HCT116 (cell line): ENCODE measurements at regions not wholly inside any gene's neighbourhood (a gene's known extent, or its start where the extent isn't known, plus 50 kb on each side); places are given as distances from the start of the nearest gene placed in this dataset.

ENCODE experiments used
- ATAC-seq: fragments of 200-7000 bp; cut with Tn5 transposase; 2 replicates; pipeline ENCODE4 v1.9.1; 2020; ENCODE audit warnings: mild to moderate bottlenecking, moderate library complexity
- BruUV-seq: library from RNA; stranded (reverse); fragments of 400-500 nt; replicated peaks from 2 replicates; lab custom pipeline; 2021; lab: Mats Ljungman, UMichigan
- CTCF ChIA-PET: fragments of 300-600 bp; sonication (Branson Sonifier 250); formaldehyde crosslinking; loops from one replicate; lab custom pipeline; 2021; ENCODE audit warnings: antibody characterized with exemption; lab: Charles Lee
- POLR2A ChIA-PET: fragments of 300-600, 350-600 bp; sonication (Branson Sonifier 250); formaldehyde crosslinking; loops from one replicate; lab custom pipeline; 2021; ENCODE audit warnings: antibody characterized with exemption; lab: Charles Lee
- RAD21 ChIA-PET, 2 experiments: fragments of 300-600 bp; sonication (Branson Sonifier 250); formaldehyde crosslinking; loops; one replicate each; lab custom pipeline; 2023; ENCODE audit warnings: low total read pairs in 2 of 2; ENCODE audit not compliant: uncharacterized antibody in 2 of 2, unreplicated experiment in 2 of 2, low non-redundant PET in 1 of 2; lab: Charles Lee
- DNase-seq: peaks from one replicate; pipeline ENCODE4 v3.0.0-alpha.2; 2010; ENCODE audit warnings: low read depth, low spot score
- H2AFZ ChIP-seq: fragments of 200-600 bp; shearing (Covaris generic), sonication (generic); 2 replicates; pipeline ENCODE4 v1.6.1; 2017; ENCODE audit warnings: low read depth, mixed run types, mixed read lengths, antibody characterized with exemption, low read length; ENCODE audit not compliant: poor library complexity, severe bottlenecking
- H3K27ac ChIP-seq: 2 replicates; pipeline ENCODE4 v1.5.1; 2012; ENCODE audit warnings: low read depth, low read length
- H3K27me3 ChIP-seq: fragments of 200-600 bp; sonication (generic); 2 replicates; pipeline ENCODE4 v1.6.1; 2016; ENCODE audit warnings: mixed run types, low read length, mixed read lengths; ENCODE audit not compliant: insufficient read depth
- H3K36me3 ChIP-seq, 2 experiments: fragments of 200-500 bp in 1 of 2; fragments of 200-600 bp in 1 of 2; sonication (Bioruptor generic) in 1 of 2; sonication (generic) in 1 of 2; 2 replicates each; pipeline versions ENCODE4 v1.5.1 to v1.6.1; 2014 to 2016; ENCODE audit warnings: low read length in 2 of 2, inconsistent platforms in 1 of 2, mixed read lengths in 1 of 2, mixed run types in 1 of 2; ENCODE audit not compliant: insufficient read depth in 2 of 2, control insufficient read depth in 1 of 2
- H3K4me1 ChIP-seq, 2 experiments: fragments of 200-600 bp in 1 of 2; sonication (generic) in 1 of 2; 2 replicates each; pipeline versions ENCODE4 v1.5.1 to v1.6.1; 2012 to 2017; ENCODE audit warnings: low read length in 2 of 2, inconsistent platforms in 1 of 2, mild to moderate bottlenecking in 1 of 2, mixed read lengths in 1 of 2, mixed run types in 1 of 2, moderate library complexity in 1 of 2; ENCODE audit not compliant: insufficient read depth in 2 of 2, control insufficient read depth in 1 of 2
- H3K4me2 ChIP-seq: fragments of 200-600 bp; sonication (generic); 2 replicates; pipeline ENCODE4 v1.6.1; 2017; ENCODE audit warnings: mixed run types, low read length, mixed read lengths
- H3K4me3 ChIP-seq, 2 experiments: fragments of 200-600 bp in 1 of 2; sonication (generic) in 1 of 2; replicated peaks in 1 of 2; 2 replicates each; pipeline ENCODE4 v1.5.1; 2011 to 2016; ENCODE audit warnings: low read length in 2 of 2, control low read depth in 1 of 2, low read depth in 1 of 2, mild to moderate bottlenecking in 1 of 2, mixed read lengths in 1 of 2, mixed run types in 1 of 2
- H3K79me2 ChIP-seq: fragments of 200-600 bp; sonication (generic); 2 replicates; pipeline ENCODE4 v1.6.1; 2017; ENCODE audit warnings: mild to moderate bottlenecking, mixed run types, low read length, moderate library complexity, mixed read lengths; ENCODE audit not compliant: insufficient read depth
- H3K9ac ChIP-seq: fragments of 200-600 bp; sonication (generic); 2 replicates; pipeline ENCODE4 v1.6.1; 2016; ENCODE audit warnings: low read length, mixed read lengths
- H3K9me2 ChIP-seq: fragments of 200-600 bp; sonication (generic), shearing (Covaris generic); 2 replicates; pipeline ENCODE4 v1.6.1; 2017; ENCODE audit warnings: mixed run types, mild to moderate bottlenecking, moderate library complexity; ENCODE audit not compliant: insufficient read depth
- H3K9me3 ChIP-seq, 2 experiments: fragments of 200-500 bp in 1 of 2; fragments of 200-600 bp in 1 of 2; sonication (Bioruptor generic) in 1 of 2; sonication (generic) in 1 of 2; 2 replicates each; pipeline ENCODE4 v1.6.1; 2014 to 2017; ENCODE audit warnings: low read length in 2 of 2, mixed read lengths in 2 of 2, inconsistent platforms in 1 of 2, low read depth in 1 of 2, mild to moderate bottlenecking in 1 of 2, mixed run types in 1 of 2, moderate library complexity in 1 of 2; ENCODE audit not compliant: control insufficient read depth in 1 of 2, insufficient read depth in 1 of 2
- H4K20me1 ChIP-seq: fragments of 200-600 bp; sonication (generic), shearing (Covaris generic); 2 replicates; pipeline ENCODE4 v1.6.1; 2017; ENCODE audit warnings: mixed run types, mild to moderate bottlenecking, moderate library complexity; ENCODE audit not compliant: insufficient read depth
- CBX3 ChIP-seq: IDR thresholded peaks from 2 replicates; pipeline ENCODE4 v1.6.1; 2012; ENCODE audit warnings: low read depth
- CEBPB ChIP-seq: IDR thresholded peaks from 2 replicates; pipeline ENCODE4 v1.6.1; 2012; ENCODE audit warnings: low read depth
- EGR1 ChIP-seq: IDR thresholded peaks from 2 replicates; pipeline ENCODE4 v1.6.1; 2012; ENCODE audit warnings: low read depth
- ELF1 ChIP-seq: IDR thresholded peaks from 2 replicates; pipeline ENCODE4 v1.6.1; 2012; ENCODE audit warnings: low read depth, borderline replicate concordance
- EZH2 ChIP-seq: fragments of 200-600 bp; sonication (generic); IDR thresholded peaks from 2 replicates; pipeline ENCODE4 v1.6.1; 2017; ENCODE audit warnings: antibody characterized with exemption, mixed run types
- EZH2phosphoT487 ChIP-seq: fragments of 200-600 bp; IDR thresholded peaks from 2 replicates; pipeline ENCODE4 v1.6.1; 2018; ENCODE audit warnings: antibody characterized with exemption, borderline replicate concordance
- JUND ChIP-seq: IDR thresholded peaks from 2 replicates; pipeline ENCODE4 v1.6.1; 2012
- MAX ChIP-seq: IDR thresholded peaks from 2 replicates; pipeline ENCODE4 v1.6.1; 2012
- POLR2A ChIP-seq: IDR thresholded peaks from 2 replicates; pipeline ENCODE4 v1.7.0; 2011; ENCODE audit warnings: borderline replicate concordance; ENCODE audit not compliant: insufficient read depth, insufficient read length; ENCODE audit errors: extremely low read depth
- RAD21 ChIP-seq: IDR thresholded peaks from 2 replicates; pipeline ENCODE4 v1.6.1; 2012; ENCODE audit warnings: low read depth, mild to moderate bottlenecking
- SP1 ChIP-seq: IDR thresholded peaks from 2 replicates; pipeline ENCODE4 v1.6.1; 2012; ENCODE audit warnings: low read depth
- SRF ChIP-seq: IDR thresholded peaks from 2 replicates; pipeline ENCODE4 v1.6.1; 2012; ENCODE audit warnings: low read depth
- TCF7L2 ChIP-seq: IDR thresholded peaks from 2 replicates; pipeline ENCODE4 v1.7.0; 2011; ENCODE audit warnings: borderline replicate concordance, inconsistent platforms; ENCODE audit not compliant: insufficient read depth, insufficient read length; ENCODE audit errors: extremely low read depth
- YY1 ChIP-seq: IDR thresholded peaks from 2 replicates; pipeline ENCODE4 v1.6.1; 2011; ENCODE audit warnings: low read length, low read depth, moderate library complexity, mild to moderate bottlenecking; ENCODE audit not compliant: insufficient replicate concordance; ENCODE audit errors: extremely low read depth
- ZBTB33 ChIP-seq: IDR thresholded peaks from 2 replicates; pipeline ENCODE4 v1.6.1; 2011; ENCODE audit warnings: mild to moderate bottlenecking, low read length, moderate library complexity; ENCODE audit not compliant: insufficient replicate concordance; ENCODE audit errors: extremely low read depth
- ZNF274 ChIP-seq: fragments of 200-500 bp; sonication (Bioruptor generic); IDR thresholded peaks from 2 replicates; pipeline ENCODE4 v1.6.1; 2014; ENCODE audit warnings: mild to moderate bottlenecking, low read depth, low read length, inconsistent platforms
- intact Hi-C: fragments of 100-400 bp; cut with micrococcal nuclease; formaldehyde crosslinking; loops from 2 replicates; pipeline ENCODE4 v1.10.0; 2022
- TF ChIP-seq, protein P1 (sequence below): IDR thresholded peaks from 2 replicates; pipeline ENCODE4 v1.6.1; 2012
- TF ChIP-seq, protein P2 (sequence below), 3 experiments: fragments of 200-600 bp in 1 of 3; sonication (generic) in 1 of 3; IDR thresholded peaks in 2 of 3; conservative IDR thresholded peaks in 1 of 3; 2 replicates each; pipeline ENCODE4 v1.5.1; 2012 to 2017; ENCODE audit warnings: low read depth in 2 of 3, low read length in 2 of 3, antibody characterized with exemption in 1 of 3, borderline replicate concordance in 1 of 3, control low read depth in 1 of 3, mild to moderate bottlenecking in 1 of 3, mixed read lengths in 1 of 3, mixed run types in 1 of 3, moderate library complexity in 1 of 3; ENCODE audit not compliant: insufficient read depth in 1 of 3

GRCh38 chr4:138696771-138697170, 318.8 kb upstream of the NOCT start (continued):
- TF ChIP-seq EZH2 = no peak
- no peak for TF ChIP-seq SRF
- TF ChIP-seq TCF7L2 = no peak
- no peak for TF ChIP-seq JUND
- TF ChIP-seq, all 23 proteins: peak for 0

GRCh38 chr4:138696058-138696457, 319.5 kb upstream of the NOCT start:
- Histone ChIP-seq H3K9me2 (no peaks in the 10 kb centered on the region), H3K4me1 (no peaks in the 10 kb centered on the region), H3K79me2 (no peaks in the 10 kb centered on the region), H4K20me1 (no peaks in the 10 kb centered on the region), H3K4me2 (no peak overlapping the region), H3K27ac (no peak overlapping the region), H3K9me3 (no peaks in the 10 kb centered on the region), H3K9ac (no peak overlapping the region), H3K36me3 (no peaks in the 10 kb centered on the region), H2AFZ (no peak overlapping the region), H3K4me3 (no peak overlapping the region), H3K27me3 (no peaks in the 10 kb centered on the region)
- intact Hi-C loops = no loop called here
- no peak for DNase-seq
- no peak for TF ChIP-seq CBX3
- TF ChIP-seq POLR2A = no peak
- no peak for TF ChIP-seq RAD21
- no peak for TF ChIP-seq YY1
- TF ChIP-seq EZH2 = no peak
- TF ChIP-seq CEBPB = no peak
- no peak for TF ChIP-seq ZNF274
- TF ChIP-seq, protein P1, sequence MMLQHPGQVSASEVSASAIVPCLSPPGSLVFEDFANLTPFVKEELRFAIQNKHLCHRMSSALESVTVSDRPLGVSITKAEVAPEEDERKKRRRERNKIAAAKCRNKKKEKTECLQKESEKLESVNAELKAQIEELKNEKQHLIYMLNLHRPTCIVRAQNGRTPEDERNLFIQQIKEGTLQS = no peak
- no peak for TF ChIP-seq SP1
- TF ChIP-seq MAX = no peak
- no peak for TF ChIP-seq EZH2phosphoT487
- no peak for TF ChIP-seq EGR1
- TF ChIP-seq SRF = no peak
- TF ChIP-seq, protein P2, sequence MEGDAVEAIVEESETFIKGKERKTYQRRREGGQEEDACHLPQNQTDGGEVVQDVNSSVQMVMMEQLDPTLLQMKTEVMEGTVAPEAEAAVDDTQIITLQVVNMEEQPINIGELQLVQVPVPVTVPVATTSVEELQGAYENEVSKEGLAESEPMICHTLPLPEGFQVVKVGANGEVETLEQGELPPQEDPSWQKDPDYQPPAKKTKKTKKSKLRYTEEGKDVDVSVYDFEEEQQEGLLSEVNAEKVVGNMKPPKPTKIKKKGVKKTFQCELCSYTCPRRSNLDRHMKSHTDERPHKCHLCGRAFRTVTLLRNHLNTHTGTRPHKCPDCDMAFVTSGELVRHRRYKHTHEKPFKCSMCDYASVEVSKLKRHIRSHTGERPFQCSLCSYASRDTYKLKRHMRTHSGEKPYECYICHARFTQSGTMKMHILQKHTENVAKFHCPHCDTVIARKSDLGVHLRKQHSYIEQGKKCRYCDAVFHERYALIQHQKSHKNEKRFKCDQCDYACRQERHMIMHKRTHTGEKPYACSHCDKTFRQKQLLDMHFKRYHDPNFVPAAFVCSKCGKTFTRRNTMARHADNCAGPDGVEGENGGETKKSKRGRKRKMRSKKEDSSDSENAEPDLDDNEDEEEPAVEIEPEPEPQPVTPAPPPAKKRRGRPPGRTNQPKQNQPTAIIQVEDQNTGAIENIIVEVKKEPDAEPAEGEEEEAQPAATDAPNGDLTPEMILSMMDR (IDR thresholded peaks at IDR 0.05 in 2 of 3, conservative IDR thresholded peaks at IDR 0.05 in 1 of 3; ENCODE audit: borderline replicate concordance in 1 of 3, insufficient read depth in 1 of 3, low read depth in 2 of 3, low read length in 2 of 3) = no peak
- TF ChIP-seq ELF1 = no peak
- no peak for TF ChIP-seq ZBTB33
- TF ChIP-seq TCF7L2 = no peak
- no TSS peak for BruUV-seq
- CTCF ChIA-PET = no interaction called here
- RAD21 ChIA-PET = no interaction called here
- no peak for ATAC-seq
- POLR2A ChIA-PET = no interaction called here
